ENCODE measurements at regions not wholly inside any gene's neighbourhood (a gene's known extent, or its start where the extent isn't known, plus 50 kb on each side); places are given as distances from the start of the nearest gene placed in this dataset.
A peak's percentile ranks its signal among the peaks of the same experiment; 100 is the strongest.

DNA sequence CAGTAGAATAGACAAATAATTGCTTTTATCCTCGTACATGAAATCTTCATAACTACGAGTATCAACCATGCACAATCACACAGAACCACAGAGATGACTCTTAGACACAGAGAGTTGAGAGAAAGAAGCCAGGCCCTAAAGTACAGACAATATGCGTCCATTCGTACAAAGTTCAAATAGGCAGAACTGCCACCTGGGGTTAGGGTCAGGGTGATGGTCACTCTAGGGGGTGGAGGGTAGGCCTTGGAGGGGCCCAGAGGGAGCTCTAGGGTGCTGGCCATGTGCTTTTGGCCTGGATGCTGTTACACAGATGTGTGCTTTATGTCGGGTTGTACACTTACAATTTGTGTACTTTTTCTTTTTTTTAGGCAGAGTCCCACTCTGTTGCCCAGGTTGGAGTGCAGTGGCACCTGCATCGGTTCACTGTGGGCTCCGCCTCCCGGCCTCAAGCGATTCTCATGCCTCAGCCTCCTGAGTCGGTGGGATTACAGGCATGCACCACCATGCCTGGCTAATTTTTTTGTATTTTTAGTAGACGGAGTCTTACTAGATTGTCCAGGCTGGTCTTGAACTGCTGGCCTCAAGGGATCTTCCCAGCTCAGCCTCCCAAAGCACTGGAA is 65.9 kb upstream of the KLF13 start:
- no peaks in the 10 kb centered on the region for H3K9me3 ChIP-seq
- peaks cover 0 to 14% (median 12%) of the 10 kb centered on the region in 4 donors for H3K4me1 ChIP-seq
- H3K36me3 ChIP-seq: no peaks in the 10 kb centered on the region
- intact Hi-C loops (cut with DNase I): no loop called here
- WGBS, 2 donors: 95% methylated on average over 11 of the region's 11 CpGs
- H3K4me3 ChIP-seq: no peak overlapping the region
- H3K27me3 ChIP-seq: no peaks in the 10 kb centered on the region
- H3K27ac ChIP-seq: no peak overlapping the region
- TF ChIP-seq, protein P1, sequence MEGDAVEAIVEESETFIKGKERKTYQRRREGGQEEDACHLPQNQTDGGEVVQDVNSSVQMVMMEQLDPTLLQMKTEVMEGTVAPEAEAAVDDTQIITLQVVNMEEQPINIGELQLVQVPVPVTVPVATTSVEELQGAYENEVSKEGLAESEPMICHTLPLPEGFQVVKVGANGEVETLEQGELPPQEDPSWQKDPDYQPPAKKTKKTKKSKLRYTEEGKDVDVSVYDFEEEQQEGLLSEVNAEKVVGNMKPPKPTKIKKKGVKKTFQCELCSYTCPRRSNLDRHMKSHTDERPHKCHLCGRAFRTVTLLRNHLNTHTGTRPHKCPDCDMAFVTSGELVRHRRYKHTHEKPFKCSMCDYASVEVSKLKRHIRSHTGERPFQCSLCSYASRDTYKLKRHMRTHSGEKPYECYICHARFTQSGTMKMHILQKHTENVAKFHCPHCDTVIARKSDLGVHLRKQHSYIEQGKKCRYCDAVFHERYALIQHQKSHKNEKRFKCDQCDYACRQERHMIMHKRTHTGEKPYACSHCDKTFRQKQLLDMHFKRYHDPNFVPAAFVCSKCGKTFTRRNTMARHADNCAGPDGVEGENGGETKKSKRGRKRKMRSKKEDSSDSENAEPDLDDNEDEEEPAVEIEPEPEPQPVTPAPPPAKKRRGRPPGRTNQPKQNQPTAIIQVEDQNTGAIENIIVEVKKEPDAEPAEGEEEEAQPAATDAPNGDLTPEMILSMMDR (IDR thresholded peaks at IDR 0.05): no peak
- TF ChIP-seq POLR2AphosphoS5 (IDR thresholded peaks at IDR 0.05) (no peak), POLR2A (IDR thresholded peaks at IDR 0.05) (no peak), EP300 (IDR thresholded peaks at IDR 0.05) (no peak)
- peak; percentile 48 for DNase-seq

- intact Hi-C loops (cut with DNase I): no loop called here
- peak; percentile 66 for DNase-seq
- H3K36me3 ChIP-seq: no peaks in the 10 kb centered on the region
- TF ChIP-seq POLR2A (IDR thresholded peaks at IDR 0.05) (no peak), POLR2AphosphoS5 (IDR thresholded peaks at IDR 0.05) (no peak), EP300 (IDR thresholded peaks at IDR 0.05) (no peak)
- TF ChIP-seq, protein P1 (IDR thresholded peaks at IDR 0.05): no peak
- H3K9me3 ChIP-seq: no peaks in the 10 kb centered on the region
- no peak overlapping the region for H3K4me3 ChIP-seq
- H3K27ac ChIP-seq: no peak overlapping the region
- WGBS, 2 donors: 89 to 90% methylated on average over 12 of the region's 12 CpGs
- H3K27me3 ChIP-seq: no peaks in the 10 kb centered on the region
- peaks cover 0 to 16% (median 12%) of the 10 kb centered on the region in 4 donors for H3K4me1 ChIP-seq
Measured at GRCh38 chr15:31261266-31262142, 65.1 kb upstream of the KLF13 start.

DNA sequence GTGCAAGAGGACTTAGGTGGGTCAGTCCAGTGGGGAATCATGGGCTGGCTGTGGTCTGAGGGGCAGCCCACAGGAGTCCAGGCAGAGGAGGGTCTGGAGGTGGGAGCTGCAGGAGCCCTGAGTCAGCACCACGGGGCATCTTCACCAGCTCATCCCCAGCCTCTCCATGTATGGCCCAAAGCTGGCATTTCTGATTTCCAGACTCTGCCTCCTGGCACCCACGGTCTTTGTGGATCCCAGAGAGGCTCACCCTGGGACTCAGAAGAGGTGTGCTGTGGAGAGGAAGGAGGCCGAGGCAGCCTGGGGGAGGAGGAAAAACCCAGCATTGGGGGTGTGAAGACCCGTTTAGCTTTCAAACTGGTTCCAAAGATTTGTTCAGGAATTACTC is 64.5 kb upstream of the KLF13 start:
- WGBS, 2 donors: 86 to 87% methylated on average over 4 of the region's 4 CpGs
- Histone ChIP-seq H3K9me3 (no peaks in the 10 kb centered on the region), H3K4me1 (peaks cover 0 to 16% (median 12%) of the 10 kb centered on the region in 4 donors), H3K27ac (no peak overlapping the region), H3K27me3 (no peaks in the 10 kb centered on the region), H3K36me3 (no peaks in the 10 kb centered on the region), H3K4me3 (no peak overlapping the region)
- intact Hi-C loops (cut with DNase I): no loop called here
- DNase-seq: peak; percentile 52
- TF ChIP-seq POLR2AphosphoS5 (IDR thresholded peaks at IDR 0.05): no peak
- TF ChIP-seq EP300 (IDR thresholded peaks at IDR 0.05): no peak
- no peak for TF ChIP-seq POLR2A (IDR thresholded peaks at IDR 0.05)
- TF ChIP-seq, protein P1 (IDR thresholded peaks at IDR 0.05): no peak

- Histone ChIP-seq H3K4me3 (no peak overlapping the region), H3K27me3 (no peaks in the 10 kb centered on the region), H3K9me3 (no peaks in the 10 kb centered on the region), H3K27ac (peak overlapping the region; percentile 37 to 59 (median 48)), H3K4me1 (peaks cover 0 to 16% (median 12%) of the 10 kb centered on the region in 4 donors), H3K36me3 (no peaks in the 10 kb centered on the region)
- TF ChIP-seq, protein P1 (IDR thresholded peaks at IDR 0.05): no peak
- TF ChIP-seq EP300 (IDR thresholded peaks at IDR 0.05) (no peak), POLR2AphosphoS5 (IDR thresholded peaks at IDR 0.05) (no peak), POLR2A (IDR thresholded peaks at IDR 0.05) (no peak)
- WGBS, 2 donors: 65 to 72% methylated on average over 12 of the region's 12 CpGs
- intact Hi-C loops (cut with DNase I): no loop called here
- peak; percentile 67 for DNase-seq
Measured at GRCh38 chr15:31262901-31263671, 63.5 kb upstream of the KLF13 start.

All from sigmoid colon (tissue), 6 donors.